ENCODE measurements at regions not wholly inside any gene's neighbourhood (a gene's known extent, or its start where the extent isn't known, plus 50 kb on each side); places are given as distances from the start of the nearest gene placed in this dataset.

GRCh38 chr19:28428663-28429348 lies 784.1 kb downstream of the UQCRFS1 start:
- TF ChIP-seq CTCF (IDR thresholded peaks at IDR 0.05) (no peak), POLR2A (IDR thresholded peaks at IDR 0.05) (no peak)
